Glutamatergic neuron (in vitro differentiated cells): ENCODE measurements at regions not wholly inside any gene's neighbourhood (a gene's known extent, or its start where the extent isn't known, plus 50 kb on each side); places are given as distances from the start of the nearest gene placed in this dataset.
A peak's percentile ranks its signal among the peaks of the same experiment; 100 is the strongest.

Experiments
- DNase-seq: peaks from one replicate; pipeline ENCODE4 v3.0.0; 2022
- H3K27ac Mint-ChIP-seq: one replicate; pipeline ENCODE4 v1.8.0; 2020; ENCODE audit warnings: mild to moderate bottlenecking, mixed read lengths, inconsistent platforms; ENCODE audit not compliant: unreplicated experiment
- H3K27me3 Mint-ChIP-seq: one replicate; pipeline ENCODE4 v1.8.0; 2020; ENCODE audit warnings: mild to moderate bottlenecking, moderate library complexity, mixed read lengths, inconsistent platforms; ENCODE audit not compliant: unreplicated experiment
- H3K36me3 Mint-ChIP-seq: one replicate; pipeline ENCODE4 v1.8.0; 2020; ENCODE audit warnings: mild to moderate bottlenecking, mixed read lengths, inconsistent platforms; ENCODE audit not compliant: unreplicated experiment
- H3K4me1 Mint-ChIP-seq: one replicate; pipeline ENCODE4 v1.8.0; 2020; ENCODE audit warnings: mild to moderate bottlenecking, low read depth, mixed read lengths, inconsistent platforms; ENCODE audit not compliant: unreplicated experiment
- H3K4me3 Mint-ChIP-seq: one replicate; pipeline ENCODE4 v1.8.0; 2020; ENCODE audit warnings: mild to moderate bottlenecking, mixed read lengths, inconsistent platforms; ENCODE audit not compliant: unreplicated experiment
- H3K9me3 Mint-ChIP-seq: one replicate; pipeline ENCODE4 v1.8.0; 2020; ENCODE audit warnings: mild to moderate bottlenecking, moderate library complexity, mixed read lengths, inconsistent platforms; ENCODE audit not compliant: unreplicated experiment
- CTCF ChIP-seq: fragments of 200-600 bp; sonication (generic); IDR thresholded peaks from one replicate; pipeline ENCODE4 v1.5.0; 2021; ENCODE audit not compliant: partially characterized antibody, unreplicated experiment

GRCh38 chr10:33710006-33710405, 375.5 kb upstream of the NRP1 start:
- no peak for TF ChIP-seq CTCF
- H3K27ac Mint-ChIP-seq = peak overlapping the region; percentile 1
- H3K4me3 Mint-ChIP-seq = no peak overlapping the region
- H3K27me3 Mint-ChIP-seq = peaks cover 1% of the 10 kb centered on the region
- peaks cover 28% of the 10 kb centered on the region for H3K4me1 Mint-ChIP-seq
- H3K36me3 Mint-ChIP-seq = no peaks in the 10 kb centered on the region
- H3K9me3 Mint-ChIP-seq = peaks cover 2% of the 10 kb centered on the region
- no peak for DNase-seq

GRCh38 chr10:33709008-33709753, 374.7 kb upstream of the NRP1 start:
- Mint-ChIP-seq H3K27me3 (peaks cover 1% of the 10 kb centered on the region), H3K9me3 (peaks cover 2% of the 10 kb centered on the region), H3K27ac (no peak overlapping the region), H3K4me1 (peaks cover 21% of the 10 kb centered on the region), H3K4me3 (no peak overlapping the region), H3K36me3 (no peaks in the 10 kb centered on the region)
- DNase-seq = no peak
- no peak for TF ChIP-seq CTCF

- H3K9me3 Mint-ChIP-seq = peaks cover 2% of the 10 kb centered on the region
- no peaks in the 10 kb centered on the region for H3K36me3 Mint-ChIP-seq
- peaks cover 21% of the 10 kb centered on the region for H3K4me1 Mint-ChIP-seq
- no peak overlapping the region for H3K4me3 Mint-ChIP-seq
- peak overlapping the region; percentile 26 for H3K27ac Mint-ChIP-seq
- DNase-seq = no peak
- no peak for TF ChIP-seq CTCF
- peaks cover 1% of the 10 kb centered on the region for H3K27me3 Mint-ChIP-seq
These were observed 374.1 kb upstream of the NRP1 start for GRCh38 chr10:33708561-33708960.

- no peak for DNase-seq
- H3K36me3 Mint-ChIP-seq = peaks cover 5% of the 10 kb centered on the region
- H3K27ac Mint-ChIP-seq = no peak overlapping the region
- no peak for TF ChIP-seq CTCF
- H3K27me3 Mint-ChIP-seq = no peaks in the 10 kb centered on the region
- peaks cover 2% of the 10 kb centered on the region for H3K9me3 Mint-ChIP-seq
- peaks cover 13% of the 10 kb centered on the region for H3K4me1 Mint-ChIP-seq
- H3K4me3 Mint-ChIP-seq = no peak overlapping the region
These were observed 372.3 kb upstream of the NRP1 start for GRCh38 chr10:33706746-33707145.

GRCh38 chr10:33706191-33706590, 371.7 kb upstream of the NRP1 start:
- no peak for DNase-seq

More at GRCh38 chr10:33706191-33706590, 371.7 kb upstream of the NRP1 start:
- Mint-ChIP-seq H3K27ac (no peak overlapping the region), H3K4me1 (peaks cover 13% of the 10 kb centered on the region), H3K27me3 (peaks cover under 1% of the 10 kb centered on the region), H3K4me3 (no peak overlapping the region), H3K9me3 (peaks cover 2% of the 10 kb centered on the region), H3K36me3 (peaks cover 5% of the 10 kb centered on the region)
- TF ChIP-seq CTCF = no peak
